Liver (tissue), 8 donors: ENCODE measurements at regions not wholly inside any gene's neighbourhood (a gene's known extent, or its start where the extent isn't known, plus 50 kb on each side); places are given as distances from the start of the nearest gene placed in this dataset.

Source experiments
- DNase-seq: peaks from one replicate; pipeline ENCODE4 v3.0.0-alpha.2; 2017; ENCODE audit warnings: low spot score
- H3K27ac ChIP-seq, 2 donors: one replicate each; pipeline ENCODE4 v1.7.0; 2013; ENCODE audit warnings: inconsistent platforms in 2 of 2, low read length in 2 of 2, control low read depth in 1 of 2, low read depth in 1 of 2, mild to moderate bottlenecking in 1 of 2
- H3K27me3 ChIP-seq, 4 donors: one replicate each; pipeline versions ENCODE4 v1.6.1 to v1.7.0; 2013; ENCODE audit warnings: low read length in 3 of 4, inconsistent platforms in 1 of 4, mild to moderate bottlenecking in 1 of 4, moderate library complexity in 1 of 4; ENCODE audit not compliant: control insufficient read depth in 4 of 4, insufficient read depth in 4 of 4
- H3K36me3 ChIP-seq, 4 donors: one replicate each; pipeline versions ENCODE4 v1.6.1 to v1.7.0; 2013; ENCODE audit warnings: low read length in 3 of 4, mild to moderate bottlenecking in 3 of 4, low read depth in 1 of 4, moderate library complexity in 1 of 4; ENCODE audit not compliant: control insufficient read depth in 4 of 4, insufficient read depth in 3 of 4
- H3K4me1 ChIP-seq, 4 donors: one replicate each; pipeline versions ENCODE4 v1.6.1 to v1.7.0; 2013; ENCODE audit warnings: low read length in 3 of 4, mild to moderate bottlenecking in 3 of 4, moderate library complexity in 1 of 4; ENCODE audit not compliant: control insufficient read depth in 4 of 4, insufficient read depth in 4 of 4
- H3K4me3 ChIP-seq, 3 donors: one replicate each; pipeline versions ENCODE4 v1.6.1 to v1.7.0; 2013; ENCODE audit warnings: low read length in 3 of 3, control low read depth in 1 of 3, low read depth in 1 of 3, mild to moderate bottlenecking in 1 of 3
- H3K9ac ChIP-seq, 2 donors: one replicate each; pipeline ENCODE4 v1.7.0; 2013; ENCODE audit warnings: low read length in 2 of 2, mild to moderate bottlenecking in 2 of 2, moderate library complexity in 2 of 2, control low read depth in 1 of 2, low read depth in 1 of 2
- H3K9me3 ChIP-seq, 4 donors: one replicate each; pipeline versions ENCODE4 v1.6.1 to v1.7.0; 2013; ENCODE audit warnings: low read length in 3 of 4; ENCODE audit not compliant: control insufficient read depth in 4 of 4
- ATF3 ChIP-seq: IDR thresholded peaks from 2 replicates; pipeline ENCODE4 v1.6.1; 2016; ENCODE audit warnings: antibody characterized with exemption
- CTCF ChIP-seq: fragments of 150-350 bp; IDR thresholded peaks from 2 replicates; pipeline ENCODE4 v1.5.1; 2017; ENCODE audit warnings: improper control_type of control experiment, low read depth, low read length; ENCODE audit not compliant: missing input control
- EGR1 ChIP-seq, 2 donors: IDR thresholded peaks; 2 replicates each; pipeline ENCODE4 v1.6.1; 2016 to 2018; ENCODE audit warnings: antibody characterized with exemption in 2 of 2, low read depth in 2 of 2
- FOXA1 ChIP-seq: IDR thresholded peaks from 2 replicates; pipeline ENCODE4 v1.6.1; 2016; ENCODE audit warnings: antibody characterized with exemption
- FOXA2 ChIP-seq: IDR thresholded peaks from 2 replicates; pipeline ENCODE4 v1.6.1; 2016; ENCODE audit warnings: antibody characterized with exemption
- HNF4A ChIP-seq, 2 donors: conservative IDR thresholded peaks; 2 replicates each; pipeline ENCODE4 v1.6.1; 2016; ENCODE audit warnings: antibody characterized with exemption in 2 of 2, mild to moderate bottlenecking in 2 of 2
- HNF4G ChIP-seq: IDR thresholded peaks from 2 replicates; pipeline ENCODE4 v1.6.1; 2016; ENCODE audit warnings: antibody characterized with exemption
- JUND ChIP-seq, 2 donors: IDR thresholded peaks; 2 replicates each; pipeline ENCODE4 v1.6.1; 2016; ENCODE audit warnings: antibody characterized with exemption in 2 of 2
- MAX ChIP-seq: IDR thresholded peaks from 2 replicates; pipeline ENCODE4 v1.6.1; 2016; ENCODE audit warnings: antibody characterized with exemption
- NR2F2 ChIP-seq: IDR thresholded peaks from 2 replicates; pipeline ENCODE4 v1.6.1; 2016; ENCODE audit warnings: antibody characterized with exemption
- RAD21 ChIP-seq, 2 donors: IDR thresholded peaks; 2 replicates each; pipeline ENCODE4 v1.6.1; 2016; ENCODE audit warnings: antibody characterized with exemption in 2 of 2, mild to moderate bottlenecking in 2 of 2
- REST ChIP-seq: IDR thresholded peaks from 2 replicates; pipeline ENCODE4 v1.6.1; 2016; ENCODE audit warnings: antibody characterized with exemption, mild to moderate bottlenecking
- RXRA ChIP-seq, 2 donors: IDR thresholded peaks; 2 replicates each; pipeline ENCODE4 v1.6.1; 2017 to 2018; ENCODE audit warnings: antibody characterized with exemption in 2 of 2, mild to moderate bottlenecking in 1 of 2
- SP1 ChIP-seq: IDR thresholded peaks from 2 replicates; pipeline ENCODE4 v1.6.1; 2018; ENCODE audit warnings: antibody characterized with exemption, mild to moderate bottlenecking
- TAF1 ChIP-seq: conservative IDR thresholded peaks from 2 replicates; pipeline ENCODE4 v1.6.1; 2016; ENCODE audit warnings: antibody characterized with exemption, mild to moderate bottlenecking
- YY1 ChIP-seq: IDR thresholded peaks from 2 replicates; pipeline ENCODE4 v1.6.1; 2016; ENCODE audit warnings: antibody characterized with exemption, mild to moderate bottlenecking
- ZBTB33 ChIP-seq: IDR thresholded peaks from 2 replicates; pipeline ENCODE4 v1.6.1; 2016; ENCODE audit warnings: antibody characterized with exemption
- WGBS: extraction: QIAGEN DNeasy Blood & Tissue Kit; methylation state at CpG from one replicate; pipeline ENCODE4 v1.1.7; 2013; 5-methylcytosine and 5-hydroxymethylcytosine counted together
- donor health status: healthy.
- donor health status: healthy.
- donor health status: healthy.
- donor health status: healthy.
- donor health status: healthy.

- Histone ChIP-seq H3K4me3 (no peak overlapping the region), H3K9ac (no peak overlapping the region), H3K36me3 (peaks cover 0 to 1% (median 0%) of the 10 kb centered on the region in 4 donors), H3K9me3 (no peaks in the 10 kb centered on the region), H3K27me3 (no peaks in the 10 kb centered on the region), H3K27ac (no peak overlapping the region), H3K4me1 (no peaks in the 10 kb centered on the region)
- no peak for TF ChIP-seq RXRA (IDR thresholded peaks at IDR 0.05)
- no peak for TF ChIP-seq ZBTB33
- no peak for TF ChIP-seq NR2F2
- no peak for TF ChIP-seq RAD21 (IDR thresholded peaks at IDR 0.05)
- no peak for TF ChIP-seq MAX
- TF ChIP-seq FOXA2, result no peak
- DNase-seq, result no peak
- WGBS, result 78% methylated on average over 5 of the region's 5 CpGs
Observed at GRCh38 chr2:224319750-224320149, 82.2 kb downstream of the FAM124B start.

- 83% methylated on average over 3 of the region's 3 CpGs for WGBS
- Histone ChIP-seq H3K9ac (no peak overlapping the region), H3K4me3 (no peak overlapping the region), H3K9me3 (no peaks in the 10 kb centered on the region), H3K36me3 (peaks cover 0 to 1% (median 0%) of the 10 kb centered on the region in 4 donors), H3K4me1 (peaks cover 0 to 16% (median 11%) of the 10 kb centered on the region in 4 donors), H3K27me3 (no peaks in the 10 kb centered on the region), H3K27ac (no peak overlapping the region)
- DNase-seq, result no peak
- TF ChIP-seq SP1, result no peak
- TF ChIP-seq MAX, result no peak
- TF ChIP-seq CTCF, result no peak
- TF ChIP-seq ATF3, result no peak
- TF ChIP-seq HNF4G, result no peak
- no peak for TF ChIP-seq YY1
- TF ChIP-seq FOXA2, result no peak
- no peak for TF ChIP-seq FOXA1
- no peak for TF ChIP-seq EGR1 (IDR thresholded peaks at IDR 0.05; ENCODE audit: low read depth in 2 of 2)
- no peak for TF ChIP-seq NR2F2
- TF ChIP-seq JUND (IDR thresholded peaks at IDR 0.05), result no peak
Observed at GRCh38 chr2:224312741-224313140, 89.2 kb downstream of the FAM124B start.

- Histone ChIP-seq H3K4me1 (peaks cover 0 to 17% (median 13%) of the 10 kb centered on the region in 4 donors), H3K9ac (no peak overlapping the region), H3K4me3 (no peak overlapping the region), H3K9me3 (no peaks in the 10 kb centered on the region), H3K36me3 (no peaks in the 10 kb centered on the region), H3K27me3 (no peaks in the 10 kb centered on the region), H3K27ac (no peak overlapping the region)
- no peak for DNase-seq
- 77% methylated on average over 8 of the region's 8 CpGs for WGBS
- TF ChIP-seq MAX (no peak), NR2F2 (no peak), ATF3 (no peak), HNF4G (no peak), FOXA1 (no peak), TAF1 (no peak), REST (no peak), HNF4A (conservative IDR thresholded peaks at IDR 0.05) (no peak), RXRA (IDR thresholded peaks at IDR 0.05) (no peak)
Observed at GRCh38 chr2:224310943-224311625, 90.8 kb downstream of the FAM124B start.
